ENCODE measurements at regions not wholly inside any gene's neighbourhood (a gene's known extent, or its start where the extent isn't known, plus 50 kb on each side); places are given as distances from the start of the nearest gene placed in this dataset.

- no peak overlapping the region for H3K27ac ChIP-seq (ENCODE audit: low read depth in 1 of 2, low read length in 2 of 2)
Observed at GRCh38 chr10:27433976-27434375, 70.1 kb upstream of the RAB18 start.

DNA sequence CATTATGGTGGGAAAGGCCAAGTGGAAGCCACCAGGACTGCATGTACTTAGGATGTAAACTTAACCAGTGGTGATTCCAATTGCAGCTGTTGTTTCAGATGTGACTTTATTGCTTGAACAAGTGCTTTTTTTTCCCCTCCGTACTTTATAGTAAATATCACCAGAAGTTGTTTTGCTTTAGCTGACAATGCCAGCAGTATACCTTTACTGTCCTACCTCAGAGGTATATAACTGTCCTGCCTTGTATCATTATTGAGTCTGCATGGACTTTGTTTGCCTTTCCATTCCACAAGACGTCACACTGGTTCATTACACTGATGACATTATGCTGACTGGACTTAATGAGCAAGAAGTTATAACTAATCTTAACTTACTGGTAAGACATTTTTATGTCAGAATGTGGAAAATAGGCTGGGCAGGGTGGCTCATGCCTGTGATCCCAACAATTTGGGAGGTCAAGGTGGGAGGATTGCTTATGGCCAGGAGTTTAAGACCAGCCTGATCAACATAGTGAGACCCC is 77.1 kb upstream of the RAB18 start:
- Mint-ChIP-seq H3K27ac (no peak overlapping the region), H3K27me3 (ENCODE audit: low read depth in 3 of 3) (no peaks in the 10 kb centered on the region), H3K9me3 (peaks cover 0 to 11% (median 3%) of the 10 kb centered on the region in 7 donors), H3K4me3 (no peak overlapping the region), H3K36me3 (no peaks in the 10 kb centered on the region), H3K4me1 (no peaks in the 10 kb centered on the region)
- H3K36me3 ChIP-seq (replicated peaks in 1 of 2; ENCODE audit: control insufficient read depth in 1 of 2, insufficient read depth in 2 of 2, low read length in 2 of 2): no peaks in the 10 kb centered on the region
- no peaks in the 10 kb centered on the region for H3K79me2 ChIP-seq (ENCODE audit: insufficient read depth, low read length)
- no peak overlapping the region for H3K4me2 ChIP-seq (replicated peaks; ENCODE audit: extremely low read depth, low read length, poor library complexity, severe bottlenecking)
- H3K4me3 ChIP-seq (replicated peaks in 1 of 3; ENCODE audit: low read depth in 2 of 3, low read length in 3 of 3): no peak overlapping the region
- no CpG with 5 or more reads among the region's 2 CpGs for WGBS (ENCODE audit: insufficient coverage)
- TF ChIP-seq, protein P1, sequence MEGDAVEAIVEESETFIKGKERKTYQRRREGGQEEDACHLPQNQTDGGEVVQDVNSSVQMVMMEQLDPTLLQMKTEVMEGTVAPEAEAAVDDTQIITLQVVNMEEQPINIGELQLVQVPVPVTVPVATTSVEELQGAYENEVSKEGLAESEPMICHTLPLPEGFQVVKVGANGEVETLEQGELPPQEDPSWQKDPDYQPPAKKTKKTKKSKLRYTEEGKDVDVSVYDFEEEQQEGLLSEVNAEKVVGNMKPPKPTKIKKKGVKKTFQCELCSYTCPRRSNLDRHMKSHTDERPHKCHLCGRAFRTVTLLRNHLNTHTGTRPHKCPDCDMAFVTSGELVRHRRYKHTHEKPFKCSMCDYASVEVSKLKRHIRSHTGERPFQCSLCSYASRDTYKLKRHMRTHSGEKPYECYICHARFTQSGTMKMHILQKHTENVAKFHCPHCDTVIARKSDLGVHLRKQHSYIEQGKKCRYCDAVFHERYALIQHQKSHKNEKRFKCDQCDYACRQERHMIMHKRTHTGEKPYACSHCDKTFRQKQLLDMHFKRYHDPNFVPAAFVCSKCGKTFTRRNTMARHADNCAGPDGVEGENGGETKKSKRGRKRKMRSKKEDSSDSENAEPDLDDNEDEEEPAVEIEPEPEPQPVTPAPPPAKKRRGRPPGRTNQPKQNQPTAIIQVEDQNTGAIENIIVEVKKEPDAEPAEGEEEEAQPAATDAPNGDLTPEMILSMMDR (IDR thresholded peaks at IDR 0.05): no peak
- H3K27me3 ChIP-seq (ENCODE audit: control insufficient read depth in 2 of 2, insufficient read depth in 2 of 2, low read length in 2 of 2): no peaks in the 10 kb centered on the region
- DNase-seq: no peak
- H2AFZ ChIP-seq (ENCODE audit: insufficient read depth, low read depth, low read length, poor library complexity, severe bottlenecking): no peak overlapping the region
- intact Hi-C loops (cut with micrococcal nuclease): no loop called here
- no peak overlapping the region for H3K9ac ChIP-seq (ENCODE audit: insufficient read depth, low read length, poor library complexity, severe bottlenecking)
- no peaks in the 10 kb centered on the region for H3K9me3 ChIP-seq (replicated peaks in 1 of 2; ENCODE audit: control insufficient read depth in 1 of 2, insufficient read depth in 1 of 2, low read length in 2 of 2)
- H4K20me1 ChIP-seq (ENCODE audit: insufficient read depth, low read length): no peaks in the 10 kb centered on the region
- H3K27ac ChIP-seq (ENCODE audit: low read depth in 1 of 2, low read length in 2 of 2): no peak overlapping the region
- H3K4me1 ChIP-seq (ENCODE audit: control insufficient read depth in 1 of 2, insufficient read depth in 2 of 2, low read length in 2 of 2): no peaks in the 10 kb centered on the region

More at GRCh38 chr10:27433976-27434375, 70.1 kb upstream of the RAB18 start:
- Mint-ChIP-seq H3K4me1 (no peaks in the 10 kb centered on the region), H3K9me3 (peaks cover 0 to 5% (median 2%) of the 10 kb centered on the region in 7 donors), H3K4me3 (no peak overlapping the region), H3K36me3 (no peaks in the 10 kb centered on the region), H3K27ac (no peak overlapping the region), H3K27me3 (ENCODE audit: low read depth in 3 of 3) (no peaks in the 10 kb centered on the region)
- no peaks in the 10 kb centered on the region for H4K20me1 ChIP-seq (ENCODE audit: insufficient read depth, low read length)
- no peak overlapping the region for H3K4me2 ChIP-seq (replicated peaks; ENCODE audit: extremely low read depth, low read length, poor library complexity, severe bottlenecking)
- TF ChIP-seq, protein P1 (IDR thresholded peaks at IDR 0.05): no peak
- H3K4me3 ChIP-seq (replicated peaks in 1 of 3; ENCODE audit: low read depth in 2 of 3, low read length in 3 of 3): no peak overlapping the region
- H3K9me3 ChIP-seq (replicated peaks in 1 of 2; ENCODE audit: control insufficient read depth in 1 of 2, insufficient read depth in 1 of 2, low read length in 2 of 2): no peaks in the 10 kb centered on the region
- no peak overlapping the region for H3K9ac ChIP-seq (ENCODE audit: insufficient read depth, low read length, poor library complexity, severe bottlenecking)
- intact Hi-C loops (cut with micrococcal nuclease): no loop called here
- H3K27me3 ChIP-seq (ENCODE audit: control insufficient read depth in 2 of 2, insufficient read depth in 2 of 2, low read length in 2 of 2): no peaks in the 10 kb centered on the region
- no peaks in the 10 kb centered on the region for H3K36me3 ChIP-seq (replicated peaks in 1 of 2; ENCODE audit: control insufficient read depth in 1 of 2, insufficient read depth in 2 of 2, low read length in 2 of 2)
- WGBS (ENCODE audit: insufficient coverage): no CpG with 5 or more reads among the region's 2 CpGs
- H3K4me1 ChIP-seq (ENCODE audit: control insufficient read depth in 1 of 2, insufficient read depth in 2 of 2, low read length in 2 of 2): no peaks in the 10 kb centered on the region
- no peak for DNase-seq
- no peak overlapping the region for H2AFZ ChIP-seq (ENCODE audit: insufficient read depth, low read depth, low read length, poor library complexity, severe bottlenecking)
- no peaks in the 10 kb centered on the region for H3K79me2 ChIP-seq (ENCODE audit: insufficient read depth, low read length)

Measured in CD14-positive monocyte (primary cell).